GM12878 (cell line): ENCODE measurements at regions not wholly inside any gene's neighbourhood (a gene's known extent, or its start where the extent isn't known, plus 50 kb on each side); places are given as distances from the start of the nearest gene placed in this dataset.
A peak's percentile ranks its signal among the peaks of the same experiment; 100 is the strongest.

Experiments used
- ATAC-seq: fragments of 200-7000 bp; cut with Tn5 transposase; 3 replicates; pipeline ENCODE4 v1.9.1; 2020; ENCODE audit warnings: mild to moderate bottlenecking, moderate library complexity
- BruUV-seq: library from RNA; stranded (reverse); fragments of 400-500 nt; replicated peaks from 2 replicates; lab custom pipeline; 2021; lab: Mats Ljungman, UMichigan
- CTCF ChIA-PET: fragments of 300-600 bp; sonication (Branson Sonifier 250); formaldehyde crosslinking; extraction: SDS; loops from one replicate; lab custom pipeline; 2021; ENCODE audit warnings: inconsistent platforms; lab: Yijun Ruan, JAX
- POLR2A ChIA-PET: fragments of 350-600 bp; formaldehyde crosslinking; extraction: SDS; loops from one replicate; lab custom pipeline; 2021; ENCODE audit warnings: inconsistent platforms; lab: Charles Lee
- RAD21 ChIA-PET: fragments of 300-600 bp; sonication (Branson Sonifier 250); formaldehyde crosslinking; loops from one replicate; lab custom pipeline; 2023; ENCODE audit warnings: antibody characterized with exemption; ENCODE audit not compliant: unreplicated experiment; lab: Charles Lee
- SMC1A ChIA-PET: fragments of 300-600 bp; sonication (Branson Sonifier 250); formaldehyde crosslinking; loops from one replicate; lab custom pipeline; 2023; ENCODE audit not compliant: unreplicated experiment, uncharacterized antibody; lab: Charles Lee
- DNase-seq: peaks from one replicate; pipeline ENCODE4 v3.0.0-alpha.2; 2011; ENCODE audit warnings: low read depth, low spot score
- FAIRE-seq: peaks from 3 replicates; lab custom pipeline; 2011; peaks lifted over from hg19 to GRCh38; lab: Jason Lieb, UNC
- H2AFZ ChIP-seq: 2 replicates; pipeline ENCODE4 v1.6.0; 2011; ENCODE audit warnings: low read depth, low read length, control low read depth; ENCODE audit not compliant: control insufficient read depth
- H3K27ac ChIP-seq: 2 replicates; pipeline ENCODE4 v1.5.1; 2011; ENCODE audit warnings: control low read depth; ENCODE audit not compliant: control insufficient read depth, insufficient read depth
- H3K27me3 ChIP-seq, 2 experiments: replicated peaks in 1 of 2; 2 replicates each; pipeline versions ENCODE4 v1.6.0 to v1.6.1; 2011; ENCODE audit warnings: low read length in 1 of 2; ENCODE audit not compliant: control insufficient read depth in 2 of 2, insufficient read depth in 2 of 2
- H3K36me3 ChIP-seq, 2 experiments: 2 replicates each; pipeline ENCODE4 v1.5.1; 2011; ENCODE audit warnings: low read length in 1 of 2; ENCODE audit not compliant: control insufficient read depth in 2 of 2, insufficient read depth in 2 of 2
- H3K4me1 ChIP-seq: 2 replicates; pipeline ENCODE4 v1.6.1; 2011; ENCODE audit warnings: mild to moderate bottlenecking, low read length, moderate library complexity, mixed read lengths; ENCODE audit not compliant: control insufficient read depth, insufficient read depth
- H3K4me2 ChIP-seq: 2 replicates; pipeline ENCODE4 v1.6.0; 2011; ENCODE audit warnings: control low read depth; ENCODE audit not compliant: control insufficient read depth, insufficient read depth
- H3K4me3 ChIP-seq: fragments of 200-600 bp; sonication (generic); 2 replicates; pipeline ENCODE4 v1.5.1; 2016
- H3K79me2 ChIP-seq: 2 replicates; pipeline ENCODE4 v1.6.0; 2011; ENCODE audit warnings: low read length; ENCODE audit not compliant: control insufficient read depth, insufficient read depth
- H3K9ac ChIP-seq: 2 replicates; pipeline ENCODE4 v1.8.0; 2011; ENCODE audit warnings: low read length, control low read depth, mixed read lengths; ENCODE audit not compliant: control insufficient read depth, insufficient read depth
- H3K9me3 ChIP-seq: replicated peaks from 3 replicates; pipeline ENCODE4 v1.5.1; 2011; ENCODE audit warnings: mild to moderate bottlenecking, low read length; ENCODE audit not compliant: control insufficient read depth, insufficient read depth
- H4K20me1 ChIP-seq: 2 replicates; pipeline ENCODE4 v1.6.0; 2011; ENCODE audit not compliant: control insufficient read depth, insufficient read depth
- IKZF1 ChIP-seq: fragments of 450-650 bp; conservative IDR thresholded peaks from 2 replicates; pipeline ENCODE4 v1.6.1; 2017; ENCODE audit warnings: antibody characterized with exemption, mild to moderate bottlenecking
- NR2F1 ChIP-seq: fragments of 450-650 bp; conservative IDR thresholded peaks from 2 replicates; pipeline ENCODE4 v1.6.1; 2017; ENCODE audit warnings: mild to moderate bottlenecking
- NRF1 ChIP-seq: conservative IDR thresholded peaks from 2 replicates; pipeline ENCODE4 v1.6.1; 2011; ENCODE audit warnings: mild to moderate bottlenecking, low read depth, low read length, improper control_type of control experiment
- RBBP5 ChIP-seq: fragments of 200-600 bp; sonication (generic); conservative IDR thresholded peaks from 2 replicates; pipeline ENCODE4 v1.6.1; 2016
- ZBTB4 ChIP-seq: fragments of 450-650 bp; formaldehyde crosslinking; IDR thresholded peaks from 2 replicates; pipeline ENCODE4 v1.4.0; 2022; ENCODE audit warnings: mild to moderate bottlenecking, moderate library complexity
- WGBS: methylation state at CpG from one replicate; pipeline ENCODE4 v1.1.6; 2016; ENCODE audit warnings: low lambda C conversion rate; ENCODE audit not compliant: insufficient replicate concordance, insufficient coverage; ENCODE audit errors: missing lambda C conversion rate; 5-methylcytosine and 5-hydroxymethylcytosine counted together
- in situ Hi-C: fragments of 300-500 bp; cut with MboI; formaldehyde crosslinking; loops from 9 replicates; pipeline ENCODE4 v1.14.3; 2018; ENCODE audit warnings: mixed read lengths
- intact Hi-C: fragments of 100-400 bp; cut with micrococcal nuclease; formaldehyde crosslinking; loops from one replicate; pipeline ENCODE4 v1.14.2; 2022; ENCODE audit not compliant: unreplicated experiment

GRCh38 chrX:116972362-116972761, 509.6 kb upstream of the CT83 start:
- BruUV-seq = no TSS peak

More at GRCh38 chrX:116972362-116972761, 509.6 kb upstream of the CT83 start:
- in situ Hi-C loops = loop anchor here (10.0 kb wide), 1 partner anchor 62 kb away; no protein-coding TSS in a partner anchor
- Histone ChIP-seq H3K4me1 (no peaks in the 10 kb centered on the region), H3K9me3 (no peaks in the 10 kb centered on the region), H4K20me1 (no peaks in the 10 kb centered on the region), H2AFZ (no peak overlapping the region), H3K36me3 (no peaks in the 10 kb centered on the region), H3K79me2 (no peaks in the 10 kb centered on the region), H3K4me2 (no peak overlapping the region), H3K4me3 (no peak overlapping the region), H3K9ac (no peak overlapping the region), H3K27ac (no peak overlapping the region), H3K27me3 (no peaks in the 10 kb centered on the region)
- FAIRE-seq (no peak), DNase-seq (no peak), ATAC-seq (no peak)
- WGBS = 0% methylated on average over 2 of the region's 2 CpGs
- ChIA-PET CTCF (no interaction called here), RAD21 (interaction anchor here (0.7 kb wide), 1 partner anchor 10 kb away, joined by 3 read pairs; no protein-coding TSS in a partner anchor), SMC1A (no interaction called here), POLR2A (no interaction called here)
- TF ChIP-seq IKZF1 = peak; percentile 37
- TF ChIP-seq NR2F1 = peak; percentile 50; the same call in 1 of the 2 replicates
- TF ChIP-seq NRF1 = no peak
- no peak for TF ChIP-seq RBBP5
- no peak for TF ChIP-seq ZBTB4 (CRISPR knock-in tag)
- intact Hi-C loops = no loop called here
